ENCODE measurements at regions not wholly inside any gene's neighbourhood (a gene's known extent, or its start where the extent isn't known, plus 50 kb on each side); places are given as distances from the start of the nearest gene placed in this dataset.
"Not testable (repeated sequence)": the region's sequence is repeated elsewhere in the genome, so short reads cannot be mapped to it uniquely, and the experiment has no call there.

- DNase-seq (ENCODE audit: low read depth in 2 of 2) = no peak
These were observed 116.6 kb upstream of the PTPRG start for GRCh38 chr3:61444782-61445181.

GRCh38 chr3:61445924-61446323 is 115.4 kb upstream of the PTPRG start:
- DNase-seq (ENCODE audit: low read depth in 2 of 2) = no peak

- no peak for DNase-seq (ENCODE audit: low read depth in 2 of 2)
These were observed 115.0 kb upstream of the PTPRG start for GRCh38 chr3:61446341-61446740.

- no peak for DNase-seq (ENCODE audit: low read depth in 2 of 2)
These were observed 113.0 kb upstream of the PTPRG start for GRCh38 chr3:61448378-61448777.

GRCh38 chr3:61449327-61450040 is 111.9 kb upstream of the PTPRG start:
- DNase-seq (ENCODE audit: low read depth in 2 of 2) = no peak

- DNase-seq (ENCODE audit: low read depth in 2 of 2) = no peak
These were observed 110.5 kb upstream of the PTPRG start for GRCh38 chr3:61450866-61451265.

- DNase-seq (ENCODE audit: low read depth in 2 of 2) = no peak
These were observed 109.5 kb upstream of the PTPRG start for GRCh38 chr3:61451841-61452240.

GRCh38 chr3:61452535-61453090 is 108.8 kb upstream of the PTPRG start:
- DNase-seq (ENCODE audit: low read depth in 2 of 2) = no peak

- no peak for DNase-seq (ENCODE audit: low read depth in 2 of 2)
These were observed 107.3 kb upstream of the PTPRG start for GRCh38 chr3:61454006-61454585.

- no peak for DNase-seq (ENCODE audit: low read depth in 2 of 2)
These were observed 106.6 kb upstream of the PTPRG start for GRCh38 chr3:61454801-61455200.

GRCh38 chr3:61460636-61461035 is 100.7 kb upstream of the PTPRG start:
- no peak for DNase-seq (ENCODE audit: low read depth in 2 of 2)

GRCh38 chr3:61463191-61463590 is 98.2 kb upstream of the PTPRG start:
- DNase-seq (ENCODE audit: low read depth in 2 of 2) = no peak

- no peak for DNase-seq (ENCODE audit: low read depth in 2 of 2)
These were observed 96.7 kb upstream of the PTPRG start for GRCh38 chr3:61464518-61465140.

- no peak for DNase-seq (ENCODE audit: low read depth in 2 of 2)
These were observed 95.0 kb upstream of the PTPRG start for GRCh38 chr3:61466357-61466756.

- DNase-seq (ENCODE audit: low read depth in 2 of 2) = no peak
These were observed 77.4 kb upstream of the PTPRG start for GRCh38 chr3:61483997-61484396.

GRCh38 chr3:61493339-61493738 is 68.0 kb upstream of the PTPRG start:
- DNase-seq (ENCODE audit: low read depth in 2 of 2) = no peak

- not testable (repeated sequence) for DNase-seq (ENCODE audit: low read depth in 2 of 2)
These were observed 67.1 kb upstream of the PTPRG start for GRCh38 chr3:61494309-61494708.

- DNase-seq (ENCODE audit: low read depth in 2 of 2) = no peak
These were observed 63.9 kb upstream of the PTPRG start for GRCh38 chr3:61497463-61497862.

- DNase-seq (ENCODE audit: low read depth in 2 of 2) = no peak
These were observed 56.2 kb upstream of the PTPRG start for GRCh38 chr3:61505197-61505596.

- DNase-seq (ENCODE audit: low read depth in 2 of 2) = no peak
These were observed 53.4 kb upstream of the PTPRG start for GRCh38 chr3:61507946-61508345.

Data from stimulated activated CD4-positive, alpha-beta T cell treated with anti-CD3 and anti-CD28 coated beads, Interleukin-1b, Interleukin-23, amount 100 ng/mL, for 4 hours (primary cell).